ENCODE measurements at regions not wholly inside any gene's neighbourhood (a gene's known extent, or its start where the extent isn't known, plus 50 kb on each side); places are given as distances from the start of the nearest gene placed in this dataset.

DNA sequence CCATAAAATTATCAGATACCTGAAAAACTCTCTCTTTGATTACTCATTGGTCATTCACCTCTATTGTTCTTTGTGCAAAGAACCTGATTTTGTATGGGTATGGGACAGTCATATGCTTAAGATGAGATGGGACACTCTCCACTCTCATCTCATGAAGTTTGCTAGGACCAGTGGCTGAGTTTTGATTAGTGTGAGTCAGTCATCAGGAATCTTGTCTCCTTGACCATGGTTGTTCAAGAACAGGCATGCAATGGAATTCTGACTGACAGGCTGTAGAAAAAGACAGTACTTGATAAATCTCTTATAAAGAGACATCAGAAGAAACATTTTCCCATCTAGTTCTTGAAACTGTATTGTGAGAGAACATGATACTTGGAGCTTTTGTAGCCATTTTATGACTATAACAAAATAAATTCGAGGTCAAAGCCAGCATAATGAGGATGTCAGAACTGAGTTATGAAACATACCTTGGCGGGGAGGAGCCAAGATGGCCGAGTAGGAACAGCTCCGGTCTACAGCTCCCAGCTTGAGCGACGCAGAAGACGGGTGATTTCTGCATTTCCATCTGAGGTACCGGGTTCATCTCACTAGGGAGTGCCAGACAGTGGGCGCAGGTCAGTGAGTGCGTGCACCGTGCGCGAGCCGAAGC is 367.0 kb downstream of the NR4A2 start:
- ATAC-seq: no peak
- no peaks in the 10 kb centered on the region for H3K4me1 ChIP-seq
- TF ChIP-seq POLR2A (IDR thresholded peaks at IDR 0.05): no peak
- TF ChIP-seq, protein P1, sequence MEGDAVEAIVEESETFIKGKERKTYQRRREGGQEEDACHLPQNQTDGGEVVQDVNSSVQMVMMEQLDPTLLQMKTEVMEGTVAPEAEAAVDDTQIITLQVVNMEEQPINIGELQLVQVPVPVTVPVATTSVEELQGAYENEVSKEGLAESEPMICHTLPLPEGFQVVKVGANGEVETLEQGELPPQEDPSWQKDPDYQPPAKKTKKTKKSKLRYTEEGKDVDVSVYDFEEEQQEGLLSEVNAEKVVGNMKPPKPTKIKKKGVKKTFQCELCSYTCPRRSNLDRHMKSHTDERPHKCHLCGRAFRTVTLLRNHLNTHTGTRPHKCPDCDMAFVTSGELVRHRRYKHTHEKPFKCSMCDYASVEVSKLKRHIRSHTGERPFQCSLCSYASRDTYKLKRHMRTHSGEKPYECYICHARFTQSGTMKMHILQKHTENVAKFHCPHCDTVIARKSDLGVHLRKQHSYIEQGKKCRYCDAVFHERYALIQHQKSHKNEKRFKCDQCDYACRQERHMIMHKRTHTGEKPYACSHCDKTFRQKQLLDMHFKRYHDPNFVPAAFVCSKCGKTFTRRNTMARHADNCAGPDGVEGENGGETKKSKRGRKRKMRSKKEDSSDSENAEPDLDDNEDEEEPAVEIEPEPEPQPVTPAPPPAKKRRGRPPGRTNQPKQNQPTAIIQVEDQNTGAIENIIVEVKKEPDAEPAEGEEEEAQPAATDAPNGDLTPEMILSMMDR (IDR thresholded peaks at IDR 0.05): no peak
- H3K9me3 ChIP-seq: no peaks in the 10 kb centered on the region
- intact Hi-C loops (cut with DNase I): no loop called here
- H3K27me3 ChIP-seq: no peaks in the 10 kb centered on the region
- no peak overlapping the region for H3K27ac ChIP-seq
- H3K4me3 ChIP-seq: no peak overlapping the region
- no peak for DNase-seq
- no peaks in the 10 kb centered on the region for H3K36me3 ChIP-seq
- WGBS (ENCODE audit: insufficient coverage, low coverage, low lambda C conversion rate, missing lambda C conversion rate): 67% methylated on average over 1 of the region's 14 CpGs

DNA sequence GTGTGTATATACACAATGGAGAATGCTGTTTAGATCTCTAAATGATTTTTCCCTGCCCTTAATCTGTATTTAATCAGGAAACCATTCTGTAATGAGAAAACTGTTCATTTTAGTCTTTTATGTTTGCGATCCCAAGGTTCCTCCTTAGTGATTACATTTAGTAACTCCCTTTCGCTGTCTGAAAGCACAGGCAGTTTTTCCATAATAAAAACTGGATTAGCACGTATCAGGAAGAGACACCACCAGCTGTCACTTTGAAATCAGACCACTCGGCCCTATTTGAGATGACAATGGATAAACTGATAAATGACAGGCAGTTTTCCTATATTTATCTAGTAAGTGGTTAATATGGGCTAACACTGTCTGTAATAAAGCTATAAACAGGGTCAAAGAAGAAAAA is 370.9 kb downstream of the NR4A2 start:
- no peak overlapping the region for H3K27ac ChIP-seq
- H3K4me1 ChIP-seq: no peaks in the 10 kb centered on the region
- no peak for DNase-seq
- WGBS (ENCODE audit: insufficient coverage, low coverage, low lambda C conversion rate, missing lambda C conversion rate): 75% methylated on average over 4 of the region's 4 CpGs
- no peaks in the 10 kb centered on the region for H3K36me3 ChIP-seq
- no peak for TF ChIP-seq POLR2A (IDR thresholded peaks at IDR 0.05)
- TF ChIP-seq, protein P1 (IDR thresholded peaks at IDR 0.05): no peak
- no peak overlapping the region for H3K4me3 ChIP-seq
- no peaks in the 10 kb centered on the region for H3K27me3 ChIP-seq
- no peak for ATAC-seq
- H3K9me3 ChIP-seq: no peaks in the 10 kb centered on the region
- intact Hi-C loops (cut with DNase I): no loop called here

DNA sequence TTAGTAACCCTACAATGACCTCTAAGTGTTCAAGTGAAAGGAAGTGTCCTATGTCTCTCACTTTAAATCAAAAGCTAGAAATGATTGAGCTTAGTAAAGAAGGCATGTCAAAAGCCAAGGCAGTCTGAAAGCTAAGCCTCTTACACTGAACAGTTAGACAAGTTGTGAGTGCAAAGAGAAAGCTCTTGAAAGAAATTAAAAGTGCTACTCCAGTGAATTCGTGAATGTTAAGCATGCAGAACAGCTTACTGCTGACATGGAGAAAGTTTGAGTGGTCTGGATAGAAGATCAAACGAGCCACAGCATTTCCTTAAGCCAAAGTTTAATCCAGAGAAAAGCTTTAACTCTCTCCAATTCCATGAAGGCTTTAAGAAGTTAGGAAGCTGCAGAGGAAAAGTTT is 373.7 kb downstream of the NR4A2 start:
- ATAC-seq: no peak
- Histone ChIP-seq H3K27ac (no peak overlapping the region), H3K27me3 (no peaks in the 10 kb centered on the region), H3K9me3 (no peaks in the 10 kb centered on the region), H3K4me3 (no peak overlapping the region), H3K36me3 (no peaks in the 10 kb centered on the region), H3K4me1 (no peaks in the 10 kb centered on the region)
- no peak for DNase-seq
- intact Hi-C loops (cut with DNase I): no loop called here
- 60% methylated on average over 2 of the region's 2 CpGs for WGBS (ENCODE audit: insufficient coverage, low coverage, low lambda C conversion rate, missing lambda C conversion rate)
- TF ChIP-seq, protein P1 (IDR thresholded peaks at IDR 0.05): no peak
- TF ChIP-seq POLR2A (IDR thresholded peaks at IDR 0.05): no peak

DNA sequence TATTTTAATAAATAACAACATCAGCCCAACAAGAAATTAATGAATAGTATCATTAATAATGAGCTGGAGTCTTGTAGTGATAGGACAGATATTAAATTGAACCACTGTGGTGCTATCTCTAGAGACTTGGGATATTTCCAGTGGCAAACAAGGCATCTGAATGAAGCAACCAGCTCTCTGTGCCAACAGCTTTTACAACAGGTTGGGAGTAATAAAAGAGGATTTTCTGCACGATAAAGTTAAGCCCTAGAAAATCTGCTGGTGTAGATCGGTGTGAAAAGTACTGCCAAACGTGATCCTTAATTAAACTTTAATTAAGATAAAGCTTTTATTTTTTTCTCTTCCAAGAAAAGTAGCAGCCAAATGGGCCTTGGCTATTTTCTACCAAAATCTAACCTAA is 385.5 kb downstream of the NR4A2 start:
- Histone ChIP-seq H3K27ac (no peak overlapping the region), H3K4me3 (no peak overlapping the region), H3K27me3 (no peaks in the 10 kb centered on the region), H3K9me3 (no peaks in the 10 kb centered on the region), H3K4me1 (no peaks in the 10 kb centered on the region), H3K36me3 (no peaks in the 10 kb centered on the region)
- TF ChIP-seq, protein P1 (IDR thresholded peaks at IDR 0.05): no peak
- no peak for TF ChIP-seq POLR2A (IDR thresholded peaks at IDR 0.05)
- 37% methylated on average over 3 of the region's 3 CpGs for WGBS (ENCODE audit: insufficient coverage, low coverage, low lambda C conversion rate, missing lambda C conversion rate)
- peak in 3 of 4 donors; percentile 35 to 60 (median 40) for ATAC-seq
- DNase-seq: no peak
- intact Hi-C loops (cut with DNase I): no loop called here

DNA sequence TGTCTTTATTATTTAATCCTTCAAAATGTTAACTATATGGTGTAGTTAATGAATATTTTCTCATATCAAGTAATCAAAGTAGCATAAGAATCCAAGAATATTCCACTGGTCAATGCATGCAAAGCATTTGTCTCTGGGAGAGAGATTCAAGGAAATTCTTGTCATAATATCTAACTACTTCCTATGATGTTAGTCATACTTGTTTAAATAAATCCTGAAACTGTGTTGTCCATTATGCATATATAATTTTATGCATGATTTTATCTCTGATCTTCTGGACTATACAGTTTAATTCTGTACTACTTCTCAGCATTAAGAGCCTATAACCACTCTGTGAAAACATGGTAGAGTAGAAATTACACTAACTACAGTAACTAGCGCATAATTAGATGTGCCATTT is 388.3 kb downstream of the NR4A2 start:
- Histone ChIP-seq H3K4me3 (no peak overlapping the region), H3K4me1 (no peaks in the 10 kb centered on the region), H3K36me3 (no peaks in the 10 kb centered on the region), H3K27me3 (no peaks in the 10 kb centered on the region), H3K27ac (no peak overlapping the region), H3K9me3 (no peaks in the 10 kb centered on the region)
- 0% methylated on average over 1 of the region's 1 CpG for WGBS (ENCODE audit: insufficient coverage, low coverage, low lambda C conversion rate, missing lambda C conversion rate)
- DNase-seq (no peak), ATAC-seq (no peak)
- TF ChIP-seq, protein P1 (IDR thresholded peaks at IDR 0.05): no peak
- no peak for TF ChIP-seq POLR2A (IDR thresholded peaks at IDR 0.05)
- intact Hi-C loops (cut with DNase I): no loop called here

All from right lobe of liver (tissue), 6 donors.